ENCODE measurements at regions not wholly inside any gene's neighbourhood (a gene's known extent, or its start where the extent isn't known, plus 50 kb on each side); places are given as distances from the start of the nearest gene placed in this dataset.
"Not testable (repeated sequence)": the region's sequence is repeated elsewhere in the genome, so short reads cannot be mapped to it uniquely, and the experiment has no call there.

DNA sequence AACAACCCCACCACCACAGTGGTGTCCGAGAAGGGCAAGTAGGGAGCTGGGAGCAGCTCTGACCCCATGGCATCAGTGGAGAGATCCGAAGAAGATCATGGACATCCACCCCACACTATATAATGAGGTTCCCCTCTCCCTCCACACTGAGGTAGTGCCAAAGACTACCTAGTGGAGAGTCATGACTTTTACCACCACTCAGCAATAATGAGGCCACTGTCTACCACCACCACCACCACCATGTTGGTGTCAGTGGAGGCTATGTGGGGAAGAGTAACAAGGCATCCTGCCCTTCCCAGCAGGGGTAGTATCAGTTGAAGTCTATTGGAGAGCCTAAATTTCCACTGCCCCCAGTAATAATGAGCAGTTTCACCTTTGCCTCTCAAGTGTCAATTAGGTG, 321.7 kb upstream of the ZC3H15 start:
- TF ChIP-seq, protein P1, sequence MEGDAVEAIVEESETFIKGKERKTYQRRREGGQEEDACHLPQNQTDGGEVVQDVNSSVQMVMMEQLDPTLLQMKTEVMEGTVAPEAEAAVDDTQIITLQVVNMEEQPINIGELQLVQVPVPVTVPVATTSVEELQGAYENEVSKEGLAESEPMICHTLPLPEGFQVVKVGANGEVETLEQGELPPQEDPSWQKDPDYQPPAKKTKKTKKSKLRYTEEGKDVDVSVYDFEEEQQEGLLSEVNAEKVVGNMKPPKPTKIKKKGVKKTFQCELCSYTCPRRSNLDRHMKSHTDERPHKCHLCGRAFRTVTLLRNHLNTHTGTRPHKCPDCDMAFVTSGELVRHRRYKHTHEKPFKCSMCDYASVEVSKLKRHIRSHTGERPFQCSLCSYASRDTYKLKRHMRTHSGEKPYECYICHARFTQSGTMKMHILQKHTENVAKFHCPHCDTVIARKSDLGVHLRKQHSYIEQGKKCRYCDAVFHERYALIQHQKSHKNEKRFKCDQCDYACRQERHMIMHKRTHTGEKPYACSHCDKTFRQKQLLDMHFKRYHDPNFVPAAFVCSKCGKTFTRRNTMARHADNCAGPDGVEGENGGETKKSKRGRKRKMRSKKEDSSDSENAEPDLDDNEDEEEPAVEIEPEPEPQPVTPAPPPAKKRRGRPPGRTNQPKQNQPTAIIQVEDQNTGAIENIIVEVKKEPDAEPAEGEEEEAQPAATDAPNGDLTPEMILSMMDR (conservative IDR thresholded peaks at IDR 0.05; ENCODE audit: control insufficient read depth, insufficient read depth, low read depth, low read length): no peak
- H3K4me3 ChIP-seq (ENCODE audit: control insufficient read depth, low read depth, low read length): no peak overlapping the region
- no peak for DNase-seq (ENCODE audit: low read depth)

DNA sequence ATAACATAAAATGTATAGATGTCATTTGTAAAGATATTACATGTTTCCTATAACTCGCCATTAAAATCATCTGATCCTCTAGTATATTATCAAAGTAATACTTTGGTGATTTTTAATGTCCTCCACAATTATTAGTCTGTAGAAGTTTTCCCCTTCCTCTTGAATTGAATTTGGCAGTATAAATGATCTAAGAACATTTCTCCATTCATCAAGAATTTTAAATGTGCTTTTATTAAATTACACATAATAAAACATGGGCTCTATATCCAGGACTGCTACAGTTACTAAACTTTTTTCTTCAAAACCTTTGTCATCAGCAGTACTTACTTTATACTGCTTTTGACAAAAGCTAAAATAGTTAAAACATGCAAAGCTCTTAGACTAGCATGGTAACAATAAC, 315.4 kb upstream of the ZC3H15 start:
- no peak overlapping the region for H3K4me3 ChIP-seq (ENCODE audit: control insufficient read depth, low read depth, low read length)
- no peak for DNase-seq (ENCODE audit: low read depth)
- TF ChIP-seq, protein P1 (conservative IDR thresholded peaks at IDR 0.05; ENCODE audit: control insufficient read depth, insufficient read depth, low read depth, low read length): no peak

DNA sequence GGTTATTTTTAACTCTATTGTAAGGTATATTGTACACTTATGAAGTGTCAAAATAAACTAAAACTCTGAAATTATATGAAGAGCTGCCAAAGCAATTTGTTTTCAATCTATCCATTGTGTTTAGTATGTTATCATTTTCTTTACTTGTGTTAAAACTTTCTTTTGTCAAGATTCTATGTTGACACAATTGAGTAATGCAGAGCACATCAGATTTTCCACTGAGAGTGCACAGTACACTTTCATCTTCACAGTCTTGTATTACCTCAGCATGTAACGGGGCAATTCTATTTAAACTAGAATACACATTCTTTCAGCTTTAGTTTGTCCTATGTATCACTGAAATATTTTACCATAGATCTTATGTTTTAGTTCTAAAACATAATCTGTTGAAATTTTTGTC, 304.4 kb upstream of the ZC3H15 start:
- TF ChIP-seq, protein P1 (conservative IDR thresholded peaks at IDR 0.05; ENCODE audit: control insufficient read depth, insufficient read depth, low read depth, low read length): no peak
- no peak for DNase-seq (ENCODE audit: low read depth)
- H3K4me3 ChIP-seq (ENCODE audit: control insufficient read depth, low read depth, low read length): no peak overlapping the region

DNA sequence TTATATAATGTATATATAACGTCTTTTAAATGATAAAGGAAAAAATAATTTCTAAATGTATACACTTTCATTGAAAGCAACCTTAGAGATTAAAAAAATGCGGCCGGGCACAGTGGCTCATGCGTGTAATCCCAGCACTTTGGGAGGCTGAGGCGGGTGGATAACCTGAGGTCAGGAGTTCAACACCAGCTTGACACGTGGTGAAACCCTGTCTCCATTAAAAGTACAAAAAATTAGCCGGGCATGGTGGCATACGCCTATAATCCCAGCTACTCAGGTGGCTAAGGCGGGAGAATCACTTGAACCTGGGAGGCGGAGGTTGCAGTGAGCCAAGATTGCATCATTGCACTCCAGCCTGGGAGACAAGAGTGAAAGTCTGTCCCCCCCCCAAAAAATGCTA, 303.7 kb upstream of the ZC3H15 start:
- DNase-seq (ENCODE audit: low read depth); H3K4me3 ChIP-seq (ENCODE audit: control insufficient read depth, low read depth, low read length): not testable (repeated sequence)

DNA sequence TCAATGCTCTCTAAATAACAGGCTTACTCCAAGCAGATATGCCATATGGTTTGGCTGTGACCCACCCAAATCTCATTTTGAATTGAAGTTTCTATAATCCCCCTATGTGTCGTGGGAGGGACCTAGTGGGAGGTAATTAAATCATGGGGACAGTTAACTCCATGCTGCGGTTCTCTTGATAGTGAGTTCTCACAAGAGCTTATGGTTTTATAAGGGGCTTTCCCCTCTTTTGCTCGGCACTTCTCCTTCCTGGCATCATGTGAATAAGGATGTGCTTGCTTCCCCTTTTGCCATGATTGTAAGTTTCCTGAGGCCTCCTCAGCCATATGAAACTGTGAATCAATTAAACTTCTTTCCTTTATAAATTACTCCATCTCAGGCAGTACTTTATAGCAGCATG, 302.7 kb upstream of the ZC3H15 start:
- DNase-seq (ENCODE audit: low read depth): no peak
- TF ChIP-seq, protein P1 (conservative IDR thresholded peaks at IDR 0.05; ENCODE audit: control insufficient read depth, insufficient read depth, low read depth, low read length): no peak
- no peak overlapping the region for H3K4me3 ChIP-seq (ENCODE audit: control insufficient read depth, low read depth, low read length)

DNA sequence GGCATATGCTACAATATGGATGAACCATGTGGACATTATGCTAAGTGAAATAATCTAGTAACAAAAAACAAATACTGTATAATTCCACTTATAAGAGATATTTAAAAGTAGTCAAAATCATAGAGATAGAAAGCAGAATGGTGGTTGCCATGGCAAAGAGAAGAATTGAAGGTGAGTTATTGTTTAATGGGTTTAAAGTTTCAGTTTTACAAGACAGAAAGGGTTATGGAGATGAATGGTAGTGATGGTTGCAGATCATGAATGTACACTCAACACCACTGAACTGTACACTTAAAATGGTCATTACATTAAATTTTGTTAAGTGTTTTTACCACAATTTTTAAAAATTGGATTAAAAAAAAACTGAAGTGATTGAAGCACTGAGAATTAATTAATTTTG, 298.2 kb upstream of the ZC3H15 start:
- DNase-seq (ENCODE audit: low read depth): no peak
- TF ChIP-seq, protein P1 (conservative IDR thresholded peaks at IDR 0.05; ENCODE audit: control insufficient read depth, insufficient read depth, low read depth, low read length): no peak
- H3K4me3 ChIP-seq (ENCODE audit: control insufficient read depth, low read depth, low read length): no peak overlapping the region

DNA sequence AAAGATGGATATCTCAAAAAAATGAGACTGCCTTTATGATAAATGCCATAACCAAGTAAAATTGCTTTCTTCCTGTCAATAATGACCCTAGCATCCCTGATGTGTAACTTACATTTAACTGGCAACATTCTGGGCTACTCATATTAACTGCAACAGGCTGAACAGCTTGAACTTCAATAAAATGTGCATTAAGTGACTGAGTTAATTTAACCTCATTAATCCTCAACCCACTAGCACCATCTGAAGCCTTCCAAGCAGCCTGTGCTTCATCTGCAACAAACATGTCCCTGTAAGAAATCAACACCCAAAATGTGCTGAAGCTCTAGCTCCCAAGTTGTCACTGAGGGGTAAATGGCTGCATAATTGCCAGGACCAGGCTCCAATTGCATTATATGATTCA, 296.2 kb upstream of the ZC3H15 start:
- H3K4me3 ChIP-seq (ENCODE audit: control insufficient read depth, low read depth, low read length): no peak overlapping the region
- TF ChIP-seq, protein P1 (conservative IDR thresholded peaks at IDR 0.05; ENCODE audit: control insufficient read depth, insufficient read depth, low read depth, low read length): no peak
- no peak for DNase-seq (ENCODE audit: low read depth)
